GM23248 (cell line): ENCODE measurements at regions not wholly inside any gene's neighbourhood (a gene's known extent, or its start where the extent isn't known, plus 50 kb on each side); places are given as distances from the start of the nearest gene placed in this dataset.

Source experiments
- DNase-seq: peaks from one replicate; pipeline ENCODE4 v3.0.0-alpha.2; 2015
- H2AFZ ChIP-seq: fragments of 200-600 bp; sonication (generic); 2 replicates; pipeline ENCODE4 v1.6.1; 2016; ENCODE audit warnings: antibody characterized with exemption
- H3F3A ChIP-seq: fragments of 200-600 bp; sonication (generic); 2 replicates; pipeline ENCODE4 v1.6.1; 2016; ENCODE audit warnings: mild to moderate bottlenecking, antibody characterized with exemption, mixed run types; ENCODE audit not compliant: insufficient read depth
- H3K27ac ChIP-seq: fragments of 200-600 bp; sonication (generic); 2 replicates; pipeline ENCODE4 v1.5.1; 2016; ENCODE audit warnings: mild to moderate bottlenecking
- H3K27me3 ChIP-seq: fragments of 200-600 bp; sonication (generic); replicated peaks from 2 replicates; pipeline ENCODE4 v1.6.1; 2016; ENCODE audit warnings: mild to moderate bottlenecking; ENCODE audit not compliant: insufficient read depth
- H3K36me3 ChIP-seq: fragments of 200-600 bp; sonication (generic); 2 replicates; pipeline ENCODE4 v1.6.1; 2016; ENCODE audit warnings: low read depth, mild to moderate bottlenecking
- H3K4me1 ChIP-seq: fragments of 200-600 bp; sonication (generic); 2 replicates; pipeline ENCODE4 v1.6.1; 2016; ENCODE audit warnings: mild to moderate bottlenecking; ENCODE audit not compliant: insufficient read depth
- H3K4me2 ChIP-seq: fragments of 200-600 bp; sonication (generic); one replicate; pipeline ENCODE4 v1.6.1; 2016; ENCODE audit warnings: mild to moderate bottlenecking; ENCODE audit not compliant: unreplicated experiment
- H3K4me3 ChIP-seq: fragments of 200-600 bp; sonication (generic); 2 replicates; pipeline ENCODE4 v1.5.1; 2016; ENCODE audit warnings: mild to moderate bottlenecking
- H3K79me2 ChIP-seq: fragments of 200-600 bp; sonication (generic); 2 replicates; pipeline ENCODE4 v1.6.1; 2016; ENCODE audit warnings: mild to moderate bottlenecking; ENCODE audit not compliant: insufficient read depth
- H3K9ac ChIP-seq: fragments of 200-600 bp; sonication (generic); 2 replicates; pipeline ENCODE4 v1.6.1; 2016; ENCODE audit warnings: mild to moderate bottlenecking
- H3K9me2 ChIP-seq: fragments of 200-600 bp; sonication (generic); 2 replicates; pipeline ENCODE4 v1.6.1; 2016; ENCODE audit warnings: mixed run types, mild to moderate bottlenecking, moderate library complexity; ENCODE audit not compliant: insufficient read depth
- H3K9me3 ChIP-seq: fragments of 200-600 bp; sonication (generic); one replicate; pipeline ENCODE4 v1.6.1; 2017; ENCODE audit warnings: low read depth
- H4K20me1 ChIP-seq: fragments of 200-600 bp; sonication (generic); 2 replicates; pipeline ENCODE4 v1.6.0; 2016; ENCODE audit not compliant: insufficient read depth
- EZH2 ChIP-seq: fragments of 200-600 bp; sonication (generic); IDR thresholded peaks from 2 replicates; pipeline ENCODE4 v1.6.1; 2018; ENCODE audit warnings: antibody characterized with exemption, mild to moderate bottlenecking; ENCODE audit not compliant: insufficient read depth, poor library complexity, severe bottlenecking
- EZH2phosphoT487 ChIP-seq: fragments of 200-600 bp; sonication (generic); IDR thresholded peaks from 2 replicates; pipeline ENCODE4 v1.6.1; 2018; ENCODE audit warnings: antibody characterized with exemption, moderate library complexity, mild to moderate bottlenecking, low read depth; ENCODE audit not compliant: insufficient read depth
- WGBS, 2 experiments: methylation state at CpG; one replicate each; pipeline ENCODE4 v1.1.6; 2015 to 2017; ENCODE audit warnings: low lambda C conversion rate in 2 of 2, low coverage in 1 of 2; ENCODE audit errors: missing lambda C conversion rate in 2 of 2; 5-methylcytosine and 5-hydroxymethylcytosine counted together
- in situ Hi-C: fragments of 300-500 bp; cut with MboI; formaldehyde crosslinking; loops from 2 replicates; pipeline ENCODE4 v1.15.0; 2020

DNA sequence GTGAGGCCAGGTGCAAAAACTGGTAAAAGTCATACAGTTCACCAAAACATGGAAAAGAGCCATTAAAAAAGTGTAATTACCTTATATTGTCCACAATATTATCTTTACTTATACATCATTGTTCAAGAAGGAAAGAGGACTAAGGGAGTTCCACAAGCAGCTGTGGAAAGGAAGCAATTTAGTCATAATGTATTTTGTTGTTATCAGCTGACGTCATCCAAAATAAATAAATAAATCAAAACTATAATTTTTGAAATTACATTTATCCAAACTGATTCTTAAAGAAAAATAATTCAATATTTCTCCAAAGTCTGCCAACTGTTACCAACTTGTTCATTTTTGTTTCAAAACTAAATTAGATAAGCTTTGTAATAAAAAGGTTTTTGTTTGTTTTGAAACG is 256.1 kb upstream of the CNTNAP5 start:
- Histone ChIP-seq H2AFZ (no peak overlapping the region), H3K27ac (no peak overlapping the region), H3K4me2 (no peak overlapping the region), H3K9me3 (no peaks in the 10 kb centered on the region), H3K9me2 (no peaks in the 10 kb centered on the region), H3K36me3 (no peaks in the 10 kb centered on the region), H3K79me2 (no peaks in the 10 kb centered on the region), H3K4me3 (no peak overlapping the region), H3K9ac (no peak overlapping the region), H3K27me3 (no peaks in the 10 kb centered on the region), H4K20me1 (no peaks in the 10 kb centered on the region), H3K4me1 (no peaks in the 10 kb centered on the region), H3F3A (no peaks in the 10 kb centered on the region)
- in situ Hi-C loops, result no loop called here
- WGBS, 2 experiments, result 26 to 32% methylated on average over 2 of the region's 2 CpGs
- DNase-seq, result no peak
- TF ChIP-seq EZH2phosphoT487 (no peak), EZH2 (no peak)

DNA sequence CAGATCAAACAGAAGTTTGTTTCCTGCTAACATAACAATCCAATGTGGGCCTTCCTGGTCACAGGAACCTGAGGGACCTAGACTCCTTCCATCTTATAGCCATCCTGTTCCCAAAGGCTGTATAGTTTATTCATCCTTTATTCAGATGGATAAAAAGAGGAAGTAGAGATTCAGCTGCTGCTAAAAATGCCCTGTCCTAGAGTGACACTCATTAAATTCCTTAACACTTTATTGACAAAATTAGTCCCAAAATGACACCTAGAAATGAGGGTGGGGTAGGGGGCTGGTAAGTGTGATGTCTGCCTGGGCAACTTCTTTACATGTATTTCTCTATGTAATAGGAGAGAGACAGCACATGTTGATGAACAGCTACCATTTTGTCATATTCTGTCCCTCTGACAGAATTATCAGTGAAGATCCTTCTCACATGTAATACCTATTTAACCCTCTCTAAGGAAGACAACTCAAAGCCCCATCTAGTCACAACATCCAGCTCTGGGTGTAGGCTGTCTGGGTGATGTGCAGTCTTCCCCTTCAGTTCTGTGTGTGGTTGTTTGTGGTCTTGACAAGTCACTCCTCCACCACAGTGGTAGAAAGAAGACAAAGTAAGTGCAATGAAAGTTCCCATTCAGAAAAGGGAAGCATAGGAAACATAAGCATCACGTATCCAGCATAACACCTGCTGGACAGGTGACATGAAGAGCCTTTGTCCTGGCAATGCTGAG is 253.9 kb upstream of the CNTNAP5 start:
- Histone ChIP-seq H3K79me2 (no peaks in the 10 kb centered on the region), H3K4me1 (no peaks in the 10 kb centered on the region), H3K27me3 (no peaks in the 10 kb centered on the region), H3K4me3 (no peak overlapping the region), H4K20me1 (no peaks in the 10 kb centered on the region), H3K4me2 (no peak overlapping the region), H3F3A (no peaks in the 10 kb centered on the region), H3K9me2 (no peaks in the 10 kb centered on the region), H3K9me3 (no peaks in the 10 kb centered on the region), H3K9ac (no peak overlapping the region), H3K36me3 (no peaks in the 10 kb centered on the region), H2AFZ (no peak overlapping the region), H3K27ac (no peak overlapping the region)
- WGBS, 2 experiments, result 18 to 26% methylated on average over 1 of the region's 1 CpG
- TF ChIP-seq EZH2phosphoT487 (no peak), EZH2 (no peak)
- in situ Hi-C loops, result no loop called here
- no peak for DNase-seq

DNA sequence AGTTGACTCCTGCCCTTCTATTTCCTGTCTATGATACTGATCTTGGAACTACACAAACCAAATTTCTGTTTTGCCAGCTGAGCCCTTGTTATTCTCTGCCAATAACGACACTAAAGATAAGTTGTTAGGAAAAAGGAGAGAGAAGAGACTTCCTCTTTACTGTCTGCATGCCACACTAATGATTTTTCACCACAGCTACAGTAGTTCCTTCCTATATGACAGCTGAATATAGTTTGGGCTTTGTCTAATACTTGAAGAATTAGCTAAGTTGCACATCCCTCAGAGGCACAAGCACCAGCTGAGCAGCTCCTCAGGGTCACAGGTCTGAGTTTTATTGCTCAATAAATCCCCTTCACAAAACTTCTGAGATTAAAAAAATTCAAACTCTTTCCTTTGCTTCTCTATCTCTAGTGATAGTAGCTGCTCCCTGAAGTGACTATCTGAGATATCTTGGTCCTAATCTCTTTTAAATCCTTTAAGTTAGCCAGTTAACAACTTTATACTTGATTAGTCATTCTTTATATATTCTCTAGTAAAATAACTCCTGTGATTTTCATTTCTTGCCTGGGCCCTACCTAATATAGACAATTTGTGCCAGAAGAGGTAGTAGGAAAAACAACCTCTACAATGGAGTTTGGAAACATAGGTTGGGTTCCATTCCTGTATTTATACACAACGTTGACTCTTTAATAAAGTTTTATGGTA is 253.0 kb upstream of the CNTNAP5 start:
- no peak overlapping the region for H3K4me2 ChIP-seq
- H3K27ac ChIP-seq, result no peak overlapping the region
- in situ Hi-C loops, result no loop called here
- no peaks in the 10 kb centered on the region for H3K36me3 ChIP-seq
- no peak for DNase-seq
- TF ChIP-seq EZH2, result no peak
- H3K9me3 ChIP-seq, result no peaks in the 10 kb centered on the region
- no peak overlapping the region for H3K9ac ChIP-seq
- H3K4me3 ChIP-seq, result no peak overlapping the region
- 9 to 10% methylated on average over 2 of the region's 2 CpGs for WGBS, 2 experiments
- H3K27me3 ChIP-seq, result no peaks in the 10 kb centered on the region
- H2AFZ ChIP-seq, result no peak overlapping the region
- no peaks in the 10 kb centered on the region for H3K9me2 ChIP-seq
- H3K79me2 ChIP-seq, result no peaks in the 10 kb centered on the region
- H4K20me1 ChIP-seq, result no peaks in the 10 kb centered on the region
- no peaks in the 10 kb centered on the region for H3F3A ChIP-seq
- no peaks in the 10 kb centered on the region for H3K4me1 ChIP-seq

DNA sequence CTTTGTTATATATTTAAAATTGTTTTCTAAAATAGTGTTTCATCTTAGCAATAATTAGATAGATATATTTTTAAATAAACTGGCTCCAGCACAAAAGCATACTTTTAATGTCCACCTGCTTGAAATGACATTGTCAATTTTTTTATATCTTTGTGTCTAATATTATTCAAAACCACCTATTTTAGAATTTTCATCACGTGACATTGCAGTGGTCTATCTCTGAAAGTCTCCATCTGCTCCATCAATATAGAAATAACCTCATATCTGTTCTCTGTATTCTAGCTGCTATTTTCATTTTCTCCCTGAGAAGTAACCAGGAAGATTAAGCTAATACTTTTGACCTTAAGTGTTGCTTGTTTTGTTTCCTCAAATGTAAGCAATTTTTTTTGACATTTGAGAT is 248.0 kb upstream of the CNTNAP5 start:
- Histone ChIP-seq H3K36me3 (no peaks in the 10 kb centered on the region), H3K9ac (no peak overlapping the region), H3K4me3 (no peak overlapping the region), H3K9me3 (no peaks in the 10 kb centered on the region), H3F3A (no peaks in the 10 kb centered on the region), H2AFZ (no peak overlapping the region), H3K27ac (no peak overlapping the region), H3K79me2 (no peaks in the 10 kb centered on the region), H4K20me1 (no peaks in the 10 kb centered on the region), H3K27me3 (no peaks in the 10 kb centered on the region), H3K4me1 (no peaks in the 10 kb centered on the region), H3K4me2 (no peak overlapping the region), H3K9me2 (no peaks in the 10 kb centered on the region)
- in situ Hi-C loops, result no loop called here
- DNase-seq, result no peak
- TF ChIP-seq EZH2phosphoT487, result no peak
- TF ChIP-seq EZH2, result no peak
- 3 to 17% methylated on average over 1 of the region's 1 CpG for WGBS, 2 experiments
